ENCODE measurements at regions not wholly inside any gene's neighbourhood (a gene's known extent, or its start where the extent isn't known, plus 50 kb on each side); places are given as distances from the start of the nearest gene placed in this dataset.

DNA sequence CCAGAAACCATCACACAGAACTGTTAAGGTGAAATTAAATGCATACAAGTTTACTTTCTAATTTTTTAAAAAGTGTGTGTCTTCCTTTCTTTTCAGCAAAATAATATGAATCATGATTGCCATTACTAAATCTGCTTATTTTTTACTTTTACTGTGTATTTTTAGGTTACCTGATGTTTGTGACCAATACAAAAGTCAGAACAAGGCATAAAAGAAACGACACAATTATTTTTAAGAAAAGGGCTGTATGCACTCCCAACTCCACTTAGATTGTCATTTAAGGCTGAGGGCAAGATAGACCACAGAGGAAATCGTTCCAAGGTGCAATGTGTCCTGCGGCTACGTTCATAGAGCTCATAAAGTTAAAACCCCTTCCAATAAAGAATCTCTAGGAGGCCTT lies 797.0 kb downstream of the TDRD15 start:
- no peak for DNase-seq (ENCODE audit: extremely low read depth in 1 of 11, low read depth in 9 of 11, low spot score in 4 of 11)

GRCh38 chr2:21924640-21925285 lies 801.0 kb downstream of the TDRD15 start:
- DNase-seq (ENCODE audit: extremely low read depth in 1 of 11, low read depth in 9 of 11, low spot score in 4 of 11) = no peak

- no peak for DNase-seq (ENCODE audit: extremely low read depth in 1 of 11, low read depth in 9 of 11, low spot score in 4 of 11)
These were observed 804.5 kb downstream of the TDRD15 start for GRCh38 chr2:21928292-21928691.

- no peak for DNase-seq (ENCODE audit: extremely low read depth in 1 of 11, low read depth in 9 of 11, low spot score in 4 of 11)
These were observed 806.5 kb downstream of the TDRD15 start for GRCh38 chr2:21930226-21930625.

GRCh38 chr2:21939967-21940366 lies 816.2 kb downstream of the TDRD15 start:
- DNase-seq (ENCODE audit: extremely low read depth in 1 of 11, low read depth in 9 of 11, low spot score in 4 of 11) = no peak

GRCh38 chr2:21944536-21944935 lies 820.8 kb downstream of the TDRD15 start:
- DNase-seq (ENCODE audit: extremely low read depth in 1 of 11, low read depth in 9 of 11, low spot score in 4 of 11) = no peak

DNA sequence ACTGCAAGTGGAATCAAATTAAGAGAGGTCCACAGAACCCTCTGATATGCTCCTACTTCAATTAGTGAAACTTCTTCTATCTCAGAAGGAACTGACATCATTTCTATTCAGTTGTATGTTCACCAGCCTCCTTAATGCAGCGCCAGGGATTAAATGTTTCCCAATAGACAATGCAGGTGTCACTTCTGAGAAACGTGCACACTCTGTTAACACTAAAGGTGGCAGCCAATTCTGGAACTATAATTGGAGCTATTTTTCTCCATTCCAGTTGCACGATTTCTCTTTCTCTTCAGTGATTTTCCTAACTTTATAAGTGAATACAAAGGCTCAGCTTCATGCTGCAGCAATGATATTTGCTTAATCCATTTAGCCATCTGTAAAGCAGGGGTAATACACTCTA lies 821.9 kb downstream of the TDRD15 start:
- DNase-seq (ENCODE audit: extremely low read depth in 1 of 11, low read depth in 9 of 11, low spot score in 4 of 11) = no peak

- no peak for DNase-seq (ENCODE audit: extremely low read depth in 1 of 11, low read depth in 9 of 11, low spot score in 4 of 11)
These were observed 823.3 kb downstream of the TDRD15 start for GRCh38 chr2:21947046-21947445.

DNA sequence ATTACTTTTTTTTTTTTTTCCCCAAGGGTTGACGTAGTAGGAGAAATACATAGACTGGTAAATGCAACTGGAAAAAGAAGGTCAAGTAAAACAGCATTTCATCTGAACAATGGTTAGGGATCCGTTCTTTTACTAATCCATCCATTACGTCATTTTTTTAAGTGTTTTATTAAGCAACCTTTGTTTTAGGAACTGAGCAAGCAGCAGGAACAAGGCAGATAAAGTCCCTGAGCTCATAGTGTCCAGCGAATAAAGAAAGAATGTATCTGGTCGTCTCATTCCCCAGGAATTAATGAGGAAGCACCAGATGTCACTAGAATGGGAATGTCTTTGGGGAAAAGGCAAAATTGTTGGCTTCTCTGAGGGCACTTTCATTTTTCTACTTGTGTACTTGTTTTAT lies 842.4 kb downstream of the TDRD15 start:
- no peak for DNase-seq (ENCODE audit: extremely low read depth in 1 of 11, low read depth in 9 of 11, low spot score in 4 of 11)

DNA sequence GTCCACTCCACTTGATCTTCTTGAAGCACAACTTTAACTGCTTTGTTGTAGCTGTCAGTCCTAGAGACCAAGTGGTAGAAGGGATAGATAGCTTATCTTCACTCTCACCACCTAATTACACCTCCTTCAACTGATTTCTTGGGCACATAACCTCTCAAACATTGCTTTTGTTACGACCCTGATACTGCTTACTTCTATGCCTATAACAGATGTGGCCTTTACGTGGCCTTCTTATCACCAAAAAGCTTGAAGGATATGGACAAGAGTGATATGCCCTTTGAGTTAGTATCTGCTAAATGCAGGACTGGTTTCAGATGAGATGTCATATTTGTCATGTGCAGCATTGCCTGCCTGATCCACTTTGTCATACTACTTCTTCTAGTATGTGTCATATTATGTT lies 847.2 kb downstream of the TDRD15 start:
- DNase-seq (ENCODE audit: extremely low read depth in 1 of 11, low read depth in 9 of 11, low spot score in 4 of 11) = no peak

DNA sequence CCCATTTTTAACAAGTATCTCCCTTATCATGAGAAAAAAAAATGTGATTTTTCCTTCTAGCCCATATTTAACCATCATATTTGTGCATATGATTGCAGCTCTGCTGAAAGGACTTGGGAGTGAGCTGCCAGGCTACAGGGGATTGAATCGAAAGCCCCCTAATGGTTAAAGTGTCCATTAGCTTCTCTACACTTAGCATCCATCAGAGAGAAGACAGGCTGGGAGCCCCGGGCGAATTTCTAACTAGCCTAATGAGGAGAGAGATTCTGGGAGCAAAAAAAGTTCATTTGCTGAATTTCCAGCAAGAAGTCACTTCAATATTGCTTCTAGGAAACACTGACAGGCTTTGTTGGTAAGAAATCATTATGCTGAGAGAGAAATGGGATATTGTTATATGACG lies 848.8 kb downstream of the TDRD15 start:
- no peak for DNase-seq (ENCODE audit: extremely low read depth in 1 of 11, low read depth in 9 of 11, low spot score in 4 of 11)

GRCh38 chr2:21981127-21981526 lies 857.4 kb downstream of the TDRD15 start:
- no peak for DNase-seq (ENCODE audit: extremely low read depth in 1 of 11, low read depth in 9 of 11, low spot score in 4 of 11)

GRCh38 chr2:21993002-21993401 lies 869.2 kb downstream of the TDRD15 start:
- no peak for DNase-seq (ENCODE audit: extremely low read depth in 1 of 11, low read depth in 9 of 11, low spot score in 4 of 11)

DNA sequence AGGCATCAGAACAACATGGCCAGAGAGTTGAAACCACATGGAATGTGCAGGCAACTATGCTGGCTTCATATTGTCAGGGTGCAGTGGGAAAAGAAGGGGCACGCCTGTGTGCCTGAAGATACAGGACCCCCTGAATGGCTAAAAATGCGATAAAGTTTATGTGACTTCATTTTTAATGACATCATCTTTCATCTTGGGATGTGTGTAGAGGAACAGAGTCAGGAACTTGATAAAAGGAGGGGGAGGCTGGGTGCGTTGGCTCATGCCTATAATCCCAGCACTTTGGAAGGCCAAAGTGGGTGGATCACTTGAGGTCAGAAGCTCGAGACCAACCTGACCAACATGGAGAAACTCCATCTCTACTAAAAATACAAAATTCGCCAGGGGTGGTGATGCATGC lies 872.6 kb downstream of the TDRD15 start:
- no peak for DNase-seq (ENCODE audit: extremely low read depth in 1 of 11, low read depth in 9 of 11, low spot score in 4 of 11)

DNA sequence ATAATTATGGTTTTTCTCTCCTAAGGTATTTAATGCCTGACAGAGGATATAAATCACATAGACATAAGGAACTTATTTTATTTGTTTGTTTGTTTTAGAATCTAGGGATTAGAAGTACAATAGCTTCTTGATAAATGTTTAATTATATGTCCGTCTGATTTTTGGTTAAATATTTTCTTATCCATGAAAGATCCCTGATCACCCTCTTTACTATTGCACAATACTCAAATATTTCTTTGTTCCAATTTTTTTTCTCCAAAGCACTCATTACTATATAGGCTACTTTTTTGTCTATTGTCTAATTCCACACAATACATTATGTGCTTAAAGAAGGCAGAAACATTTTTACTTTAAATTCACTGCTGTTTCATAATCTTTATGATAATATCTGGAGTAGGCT lies 875.8 kb downstream of the TDRD15 start:
- no peak for DNase-seq (ENCODE audit: extremely low read depth in 1 of 11, low read depth in 9 of 11, low spot score in 4 of 11)

GRCh38 chr2:22002066-22002465 lies 878.3 kb downstream of the TDRD15 start:
- DNase-seq (ENCODE audit: extremely low read depth in 1 of 11, low read depth in 9 of 11, low spot score in 4 of 11) = no peak

GRCh38 chr2:22003270-22003669 lies 879.5 kb downstream of the TDRD15 start:
- DNase-seq (ENCODE audit: extremely low read depth in 1 of 11, low read depth in 9 of 11, low spot score in 4 of 11) = no peak

GRCh38 chr2:22011048-22011447 lies 887.3 kb downstream of the TDRD15 start:
- DNase-seq (ENCODE audit: extremely low read depth in 1 of 11, low read depth in 9 of 11, low spot score in 4 of 11) = no peak

DNA sequence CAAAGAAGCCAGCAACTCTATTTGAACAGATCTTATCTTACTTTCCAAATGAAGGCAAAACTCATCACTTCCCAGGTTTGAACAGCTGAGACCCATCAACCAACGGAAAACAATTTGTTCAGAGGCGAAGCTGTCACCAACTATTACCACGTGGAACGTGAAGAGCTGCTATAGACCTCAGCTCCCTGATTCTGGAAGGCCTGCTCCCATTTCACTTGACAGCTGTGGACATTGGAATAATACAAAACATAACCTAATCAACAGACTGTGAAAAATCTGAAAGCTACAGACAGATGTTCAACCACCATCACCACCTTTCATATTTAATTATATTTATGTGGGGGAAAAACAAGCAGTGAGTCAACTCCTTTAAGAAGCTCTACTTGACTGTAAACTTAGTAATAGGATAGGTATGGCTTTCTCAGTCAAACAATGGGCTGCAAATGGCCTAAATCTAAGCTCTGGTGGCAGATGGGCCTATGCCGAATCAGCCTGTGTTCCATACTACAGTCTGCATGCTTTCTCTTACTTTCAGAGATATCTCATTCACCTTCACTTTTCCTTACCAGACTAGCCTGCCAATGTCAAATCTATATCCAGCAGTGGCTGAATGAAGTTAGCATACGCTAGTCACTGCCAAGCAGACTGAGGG lies 896.4 kb downstream of the TDRD15 start:
- peak in 1 of 11 donors; percentile 11 for DNase-seq (ENCODE audit: extremely low read depth in 1 of 11, low read depth in 9 of 11, low spot score in 4 of 11)

DNA sequence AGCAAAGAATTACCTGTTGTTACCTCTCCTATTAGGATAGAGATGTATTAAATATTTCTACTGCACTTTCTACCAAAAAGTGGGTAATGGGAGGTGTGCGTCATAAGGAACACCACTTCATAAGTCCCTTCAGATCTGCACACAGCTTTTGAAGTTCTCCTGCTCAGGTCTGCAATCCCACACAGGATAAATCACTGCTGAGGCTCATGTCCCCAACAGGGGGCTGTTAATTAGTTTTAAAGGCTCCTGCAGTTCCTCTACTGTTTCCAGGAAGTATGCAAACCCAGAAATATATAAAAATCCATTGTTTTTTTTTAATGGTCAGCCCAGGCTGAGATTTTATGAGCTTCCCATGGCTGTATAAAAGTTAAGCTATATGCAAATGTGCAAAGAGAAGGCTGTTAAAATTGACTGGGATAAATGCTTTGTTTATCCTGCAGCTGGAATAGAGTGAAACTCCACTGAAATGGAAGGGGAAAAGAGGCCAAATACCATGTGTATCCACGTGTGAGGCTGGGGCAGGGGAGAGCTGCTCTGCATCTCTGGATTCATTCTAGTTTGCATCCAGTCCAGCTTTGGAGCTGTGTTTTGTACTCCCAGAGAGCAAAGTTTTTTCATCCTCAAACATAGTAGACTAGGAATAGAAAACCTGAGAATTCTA lies 903.7 kb downstream of the TDRD15 start:
- DNase-seq (ENCODE audit: extremely low read depth in 1 of 11, low read depth in 9 of 11, low spot score in 4 of 11) = no peak

DNA sequence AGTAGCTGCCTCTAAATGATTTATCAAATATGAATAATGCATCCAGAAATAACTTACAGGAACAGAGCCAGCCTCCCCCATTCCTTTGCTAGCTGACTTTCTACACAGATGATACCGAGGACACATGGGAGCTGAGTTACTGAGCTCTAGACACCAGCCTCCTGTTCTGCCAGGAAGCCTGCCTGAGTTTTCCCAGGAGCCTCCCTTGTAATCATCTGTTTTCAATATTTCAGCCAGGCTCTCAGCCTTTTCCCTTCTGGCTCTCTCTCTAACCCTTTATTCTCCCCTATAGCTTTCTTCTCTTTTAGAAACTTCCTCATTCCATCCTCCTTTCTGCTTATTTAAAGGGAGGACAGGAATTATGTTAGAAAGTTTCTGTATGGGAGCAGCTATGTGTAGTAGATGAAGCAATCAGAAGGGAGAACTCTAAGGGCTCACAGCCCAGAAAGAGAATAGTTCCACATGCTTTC lies 911.6 kb downstream of the TDRD15 start:
- no peak for DNase-seq (ENCODE audit: extremely low read depth in 1 of 11, low read depth in 9 of 11, low spot score in 4 of 11)
